ENCODE measurements at regions not wholly inside any gene's neighbourhood (a gene's known extent, or its start where the extent isn't known, plus 50 kb on each side); places are given as distances from the start of the nearest gene placed in this dataset.
A peak's percentile ranks its signal among the peaks of the same experiment; 100 is the strongest.
"Not testable (repeated sequence)": the region's sequence is repeated elsewhere in the genome, so short reads cannot be mapped to it uniquely, and the experiment has no call there.

DNA sequence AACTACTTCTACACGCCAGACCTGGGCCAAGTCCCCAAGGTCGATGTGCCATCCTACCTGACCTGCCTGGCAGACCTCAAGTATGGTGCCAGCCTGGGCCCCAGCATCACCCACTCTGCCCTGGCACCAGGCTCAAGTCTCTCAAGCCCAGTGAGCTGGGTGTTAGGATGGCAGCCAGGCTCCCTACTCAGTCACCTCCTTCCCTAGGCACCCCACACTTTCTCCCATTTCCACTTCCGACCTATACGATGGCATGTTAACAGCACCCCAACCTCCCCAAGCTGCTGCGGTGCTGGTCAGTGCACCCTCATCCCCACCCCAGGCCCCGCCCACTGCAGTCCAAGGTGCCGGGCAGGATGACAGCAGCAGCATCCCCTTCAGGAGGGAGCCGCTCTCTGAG lies 191.4 kb downstream of the KLRB1 start:
- not testable (repeated sequence) for H3K36me3 Mint-ChIP-seq; H3K9me3 Mint-ChIP-seq; ATAC-seq (ENCODE audit: low read depth in 2 of 2); H3K27me3 Mint-ChIP-seq; DNase-seq
- peak overlapping the region in 1 of 8 donors; percentile 47 for H3K4me3 Mint-ChIP-seq
- H3K27ac Mint-ChIP-seq: peak overlapping the region in 1 of 6 donors; percentile 85
- H3K4me1 Mint-ChIP-seq: peaks cover 13 to 19% (median 17%) of the 10 kb centered on the region in 3 donors

DNA sequence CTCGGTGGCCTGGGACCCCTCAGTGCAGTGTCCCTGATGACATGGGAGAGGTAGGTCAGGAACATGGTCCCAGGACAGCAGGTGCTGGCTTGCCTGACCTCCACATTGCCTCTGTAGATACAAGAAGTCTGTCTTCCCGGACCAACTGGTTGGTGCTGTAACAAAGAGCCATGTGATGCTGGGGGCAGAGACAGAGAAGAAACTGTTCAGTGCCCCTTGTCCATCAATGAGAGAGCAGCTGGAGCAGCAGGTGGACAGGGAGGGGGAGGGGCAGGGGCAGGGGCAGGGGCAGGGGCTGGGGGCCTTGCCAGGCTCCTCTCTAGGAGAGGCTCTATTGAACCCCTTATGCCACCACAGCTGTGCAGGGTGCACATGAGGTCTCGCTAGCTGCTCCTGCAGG lies 191.8 kb downstream of the KLRB1 start:
- not testable (repeated sequence) for DNase-seq; H3K9me3 Mint-ChIP-seq; H3K4me3 Mint-ChIP-seq; H3K27ac Mint-ChIP-seq; H3K36me3 Mint-ChIP-seq; H3K27me3 Mint-ChIP-seq; ATAC-seq (ENCODE audit: low read depth in 2 of 2)
- H3K4me1 Mint-ChIP-seq: peaks cover 14 to 23% (median 21%) of the 10 kb centered on the region in 3 donors

DNA sequence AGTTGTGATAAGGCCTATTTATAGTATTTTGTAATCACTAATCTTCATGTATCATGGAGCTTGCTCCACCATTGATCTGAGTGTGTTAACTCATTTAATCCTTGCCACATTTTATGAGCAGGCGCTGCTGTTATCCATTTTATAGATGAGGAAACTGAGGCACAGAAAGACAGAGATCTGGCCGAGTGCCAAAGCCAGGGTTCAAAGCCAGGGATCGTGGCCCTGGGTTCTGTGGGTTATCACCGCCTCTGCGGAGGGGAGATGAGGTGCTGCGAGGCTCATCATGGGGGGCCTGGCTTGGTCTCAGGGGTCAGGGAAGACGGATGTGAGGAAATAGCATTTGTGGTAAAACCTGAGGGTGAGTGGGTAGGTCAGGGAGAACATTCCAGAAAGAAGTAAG lies 193.9 kb downstream of the KLRB1 start:
- not testable (repeated sequence) for H3K36me3 Mint-ChIP-seq; H3K27me3 Mint-ChIP-seq; DNase-seq; ATAC-seq (ENCODE audit: low read depth in 2 of 2); H3K9me3 Mint-ChIP-seq; H3K27ac Mint-ChIP-seq
- Mint-ChIP-seq H3K4me3 (peak overlapping the region in 1 of 8 donors; percentile 53), H3K4me1 (peaks cover 14 to 23% (median 21%) of the 10 kb centered on the region in 3 donors)

- H3K4me1 Mint-ChIP-seq: peaks cover 14 to 23% (median 21%) of the 10 kb centered on the region in 3 donors
- peak overlapping the region in 2 of 6 donors; percentile 33 to 70 for H3K27ac Mint-ChIP-seq
- not testable (repeated sequence) for H3K4me3 Mint-ChIP-seq; ATAC-seq (ENCODE audit: low read depth in 2 of 2); DNase-seq; H3K9me3 Mint-ChIP-seq; H3K27me3 Mint-ChIP-seq; H3K36me3 Mint-ChIP-seq
Observed at GRCh38 chr12:9412459-9412858, 195.3 kb downstream of the KLRB1 start.

- H3K9me3 Mint-ChIP-seq, H3K36me3 Mint-ChIP-seq, H3K27me3 Mint-ChIP-seq: not testable (repeated sequence)
- ATAC-seq (ENCODE audit: low read depth in 2 of 2) (peak; percentile 84 to 89), DNase-seq (peak; percentile 19)
- Mint-ChIP-seq H3K4me3 (peak overlapping the region in 7 of 8 donors; percentile 34 to 69 (median 56)), H3K4me1 (peaks cover 14 to 23% (median 21%) of the 10 kb centered on the region in 3 donors), H3K27ac (peak overlapping the region in 4 of 6 donors; percentile 48 to 75 (median 60))
Observed at GRCh38 chr12:9411616-9412268, 196.0 kb downstream of the KLRB1 start.

DNA sequence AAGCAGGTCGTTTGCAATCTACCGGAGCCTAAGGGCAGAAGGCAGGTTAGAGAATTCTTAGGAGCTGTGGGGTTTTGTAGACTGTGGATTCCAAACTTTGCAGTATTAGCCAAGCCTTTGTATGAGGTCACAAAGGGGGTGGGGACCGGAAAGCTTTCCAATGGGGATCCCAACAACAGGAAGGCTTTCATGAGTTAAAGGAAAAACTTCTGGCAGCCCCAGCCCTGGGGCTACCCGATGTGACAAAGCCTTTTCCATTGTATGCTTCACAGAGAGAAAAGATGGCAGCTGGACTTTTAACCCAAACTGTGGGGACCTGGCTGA lies 199.2 kb upstream of the PZP start:
- not testable (repeated sequence) for H3K4me3 Mint-ChIP-seq; H3K9me3 Mint-ChIP-seq; ATAC-seq (ENCODE audit: low read depth in 2 of 2); H3K36me3 Mint-ChIP-seq; DNase-seq; H3K27me3 Mint-ChIP-seq
- H3K27ac Mint-ChIP-seq: peak overlapping the region in 1 of 6 donors; percentile 48
- peaks cover 10 to 15% (median 14%) of the 10 kb centered on the region in 3 donors for H3K4me1 Mint-ChIP-seq

DNA sequence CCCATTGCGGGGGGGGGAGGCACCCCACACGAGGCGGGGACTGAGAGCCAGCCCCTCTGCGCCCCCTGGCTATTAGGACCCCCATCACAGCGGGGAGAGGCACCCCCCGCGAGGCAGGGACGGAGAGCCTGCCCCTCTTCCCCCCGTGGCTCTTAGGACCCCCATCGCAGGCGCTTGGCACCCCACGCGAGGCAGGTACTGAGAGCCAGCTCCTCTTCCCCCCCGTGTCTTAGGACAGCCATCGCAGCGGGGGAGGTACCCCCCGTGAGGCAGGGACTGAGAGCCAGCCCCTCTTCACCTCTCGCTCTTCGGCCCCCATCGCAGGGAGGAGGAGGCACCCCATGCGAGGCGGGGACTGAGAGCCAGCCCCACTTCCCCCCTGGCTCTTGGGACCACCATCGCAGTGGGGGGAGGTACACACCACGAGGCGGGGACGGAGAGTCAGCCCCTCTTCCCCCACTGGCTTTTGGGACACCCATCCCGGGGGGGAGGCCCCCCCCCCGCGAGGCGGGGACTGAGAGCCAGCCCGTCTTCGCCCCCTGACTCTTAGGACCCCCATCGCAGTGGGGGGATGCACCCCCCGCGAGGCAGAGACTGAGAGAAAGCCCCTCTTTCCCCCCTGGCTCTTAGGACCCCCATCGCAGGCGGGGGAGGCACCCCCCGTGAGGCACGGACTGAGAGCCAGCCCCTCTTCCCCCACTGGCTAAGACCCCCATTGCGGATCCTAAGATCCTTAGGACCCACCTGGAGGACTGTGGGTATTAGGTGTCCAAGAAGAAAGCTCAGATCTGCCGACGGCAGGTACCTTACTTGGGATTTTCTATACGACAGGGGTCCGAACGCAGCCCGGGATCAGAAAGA lies 198.6 kb upstream of the PZP start:
- H3K4me1 Mint-ChIP-seq: peaks cover 5 to 9% (median 9%) of the 10 kb centered on the region in 3 donors
- H3K36me3 Mint-ChIP-seq: no peaks in the 10 kb centered on the region
- DNase-seq (no peak), ATAC-seq (ENCODE audit: low read depth in 2 of 2) (no peak)
- H3K27ac Mint-ChIP-seq: peak overlapping the region in 1 of 6 donors; percentile 48
- H3K4me3 Mint-ChIP-seq: no peak overlapping the region
- peaks cover 0 to 5% (median 4%) of the 10 kb centered on the region in 3 donors for H3K27me3 Mint-ChIP-seq
- H3K9me3 Mint-ChIP-seq: no peaks in the 10 kb centered on the region

- Mint-ChIP-seq H3K9me3 (no peaks in the 10 kb centered on the region), H3K27ac (peak overlapping the region in 1 of 6 donors; percentile 18)
Observed at GRCh38 chr12:9405886-9406563, 197.8 kb upstream of the PZP start.

DNA sequence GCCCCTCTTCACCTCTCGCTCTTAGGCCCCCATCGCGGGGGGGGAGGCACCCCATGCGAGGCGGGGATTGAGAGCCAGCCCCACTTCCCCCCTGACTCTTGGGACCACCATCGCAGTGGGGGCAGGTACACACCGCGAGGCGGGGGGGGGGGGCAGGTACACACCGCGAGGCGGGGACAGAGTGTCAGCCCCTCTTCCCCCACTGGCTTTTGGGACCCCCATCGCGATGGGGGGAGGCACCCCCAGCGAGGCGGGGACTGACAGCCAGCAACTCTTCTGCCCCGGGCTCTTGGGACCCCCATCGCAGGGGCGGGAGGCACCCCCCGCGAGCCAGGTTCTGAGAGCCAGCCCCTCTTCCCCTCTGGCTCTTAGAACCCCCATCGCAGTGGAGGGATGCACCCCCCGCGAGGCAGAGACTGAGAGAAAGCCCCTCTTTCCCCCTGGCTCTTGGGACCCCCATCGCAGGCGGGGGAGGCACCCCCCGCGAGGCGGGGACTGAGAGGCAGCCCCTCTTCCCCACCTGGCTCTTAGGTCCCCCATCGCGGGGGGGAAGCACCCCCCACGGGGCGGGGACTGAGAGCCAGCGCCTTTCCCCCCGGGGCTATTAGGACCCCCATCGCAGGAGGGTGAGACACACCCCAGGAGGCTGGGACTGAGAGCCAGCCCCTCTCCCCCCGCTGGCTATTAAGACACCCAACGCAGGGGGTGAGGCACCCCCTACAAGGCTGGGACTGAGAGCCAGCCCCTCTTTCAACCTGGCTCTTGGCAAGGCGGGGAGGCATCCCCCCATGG lies 196.5 kb upstream of the PZP start:
- no peak for ATAC-seq (ENCODE audit: low read depth in 2 of 2)
- H3K4me1 Mint-ChIP-seq: no peaks in the 10 kb centered on the region
- no peak overlapping the region for H3K4me3 Mint-ChIP-seq
- H3K27ac Mint-ChIP-seq: no peak overlapping the region
- no peaks in the 10 kb centered on the region for H3K36me3 Mint-ChIP-seq
- DNase-seq: no peak
- H3K9me3 Mint-ChIP-seq: no peaks in the 10 kb centered on the region
- H3K27me3 Mint-ChIP-seq: peaks cover 0 to 5% (median 0%) of the 10 kb centered on the region in 3 donors

More at GRCh38 chr12:9405886-9406563, 197.8 kb upstream of the PZP start:
- H3K36me3 Mint-ChIP-seq: no peaks in the 10 kb centered on the region
- H3K27me3 Mint-ChIP-seq: peaks cover 0 to 5% (median 0%) of the 10 kb centered on the region in 3 donors
- peak overlapping the region in 3 of 8 donors; percentile 21 to 41 (median 38) for H3K4me3 Mint-ChIP-seq
- no peak for DNase-seq
- ATAC-seq (ENCODE audit: low read depth in 2 of 2): no peak
- H3K4me1 Mint-ChIP-seq: peaks cover 0 to 1% (median under 1%) of the 10 kb centered on the region in 3 donors

DNA sequence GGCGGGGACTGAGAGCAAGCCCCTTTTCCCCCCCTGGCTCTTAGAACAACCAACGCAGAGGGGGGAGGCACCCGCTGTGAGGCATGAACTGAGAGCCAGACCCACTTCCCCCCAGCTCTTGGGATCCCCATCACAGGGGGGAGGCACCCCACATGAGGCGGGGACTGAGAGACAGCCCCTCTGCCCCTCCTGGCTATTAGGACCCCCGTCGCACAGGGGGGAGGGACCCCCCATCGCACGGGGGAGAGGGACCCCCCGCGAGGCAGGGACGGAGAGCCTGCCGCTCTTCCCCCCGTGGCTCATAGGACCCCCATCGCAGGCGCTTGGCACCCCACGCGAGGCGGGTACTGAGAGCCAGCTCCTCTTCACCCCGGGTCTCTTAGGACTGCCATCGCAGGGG lies 195.8 kb upstream of the PZP start:
- no peak for ATAC-seq (ENCODE audit: low read depth in 2 of 2)
- no peaks in the 10 kb centered on the region for H3K36me3 Mint-ChIP-seq
- H3K27ac Mint-ChIP-seq: no peak overlapping the region
- DNase-seq: no peak
- H3K4me1 Mint-ChIP-seq: no peaks in the 10 kb centered on the region
- H3K9me3 Mint-ChIP-seq: no peaks in the 10 kb centered on the region
- no peak overlapping the region for H3K4me3 Mint-ChIP-seq
- H3K27me3 Mint-ChIP-seq: peaks cover 0 to 5% (median 0%) of the 10 kb centered on the region in 3 donors

DNA sequence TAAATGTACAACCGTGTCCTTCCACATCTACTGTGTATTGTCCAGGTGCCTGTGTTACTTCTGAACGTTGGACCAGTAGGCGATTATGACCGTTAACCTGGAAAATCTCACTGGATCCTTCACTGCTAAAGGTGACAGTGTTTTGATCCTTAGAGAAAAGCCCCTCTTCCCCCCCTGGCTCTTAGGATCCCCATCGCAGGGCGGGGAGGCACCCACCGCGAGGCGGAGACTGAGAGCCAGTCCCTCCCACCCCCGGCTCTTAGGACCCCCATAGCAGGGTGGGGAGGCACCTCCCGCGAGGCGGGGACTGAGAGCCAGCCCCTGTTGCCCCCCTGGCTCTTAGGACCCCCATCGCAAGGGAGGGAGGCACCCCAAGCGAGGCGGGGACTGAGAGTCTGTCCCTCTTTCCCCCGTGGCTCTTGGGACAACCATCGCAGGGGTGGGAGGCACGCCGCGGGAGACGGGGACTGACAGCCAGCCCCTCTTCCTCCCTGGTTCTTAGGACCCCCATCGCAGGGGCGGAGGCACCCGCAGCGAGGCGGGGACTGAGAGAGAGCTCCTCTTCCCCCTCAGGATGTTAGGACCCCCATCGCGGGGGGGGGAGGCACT lies 194.3 kb upstream of the PZP start:
- not testable (repeated sequence) for H3K36me3 Mint-ChIP-seq; H3K4me3 Mint-ChIP-seq; ATAC-seq (ENCODE audit: low read depth in 2 of 2); H3K27ac Mint-ChIP-seq; H3K4me1 Mint-ChIP-seq; H3K9me3 Mint-ChIP-seq; DNase-seq; H3K27me3 Mint-ChIP-seq

- not testable (repeated sequence) for H3K4me1 Mint-ChIP-seq, DNase-seq, H3K27me3 Mint-ChIP-seq
Observed at GRCh38 chr12:9396367-9396766, 188.2 kb upstream of the PZP start.

DNA sequence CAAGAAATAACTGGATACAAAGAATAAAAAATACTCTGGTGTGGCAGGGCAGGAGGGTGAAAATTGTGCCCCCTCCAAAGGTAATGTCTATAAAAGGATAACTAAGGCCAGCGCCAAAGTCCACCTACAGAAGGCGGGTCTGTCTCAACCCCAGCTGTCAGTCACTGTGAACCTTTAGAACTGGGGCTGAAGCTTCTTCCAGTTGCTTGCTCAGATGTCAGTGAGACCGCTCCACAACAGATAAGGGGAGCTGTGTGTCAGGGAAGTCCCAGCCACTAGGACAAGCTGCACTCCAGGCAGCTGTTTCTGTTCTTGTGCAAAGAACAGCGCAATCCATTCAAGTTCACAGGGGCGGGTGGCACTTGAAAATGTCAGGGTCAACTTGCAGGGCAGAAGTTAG lies 187.0 kb upstream of the PZP start:
- not testable (repeated sequence) for H3K27ac Mint-ChIP-seq; H3K9me3 Mint-ChIP-seq; DNase-seq; H3K4me1 Mint-ChIP-seq; ATAC-seq (ENCODE audit: low read depth in 2 of 2); H3K4me3 Mint-ChIP-seq; H3K27me3 Mint-ChIP-seq; H3K36me3 Mint-ChIP-seq

More at GRCh38 chr12:9396367-9396766, 188.2 kb upstream of the PZP start:
- not testable (repeated sequence) for H3K36me3 Mint-ChIP-seq; H3K27ac Mint-ChIP-seq; H3K9me3 Mint-ChIP-seq; H3K4me3 Mint-ChIP-seq; ATAC-seq (ENCODE audit: low read depth in 2 of 2)
